SK-N-SH treated with all-trans-retinoic acid at 6 μM for 48 hours (cell line): ENCODE measurements at regions not wholly inside any gene's neighbourhood (a gene's known extent, or its start where the extent isn't known, plus 50 kb on each side); places are given as distances from the start of the nearest gene placed in this dataset.

ENCODE experiments used
- ARNTL ChIP-seq: fragments of 450-650 bp; formaldehyde crosslinking; IDR thresholded peaks from 2 replicates; pipeline ENCODE4 v1.5.0; 2020; ENCODE audit warnings: low read depth, mild to moderate bottlenecking, moderate library complexity, borderline replicate concordance
- CSDC2 ChIP-seq: fragments of 250-450 bp; sonication (Bioruptor Pico); IDR thresholded peaks from 2 replicates; pipeline ENCODE4 v1.5.0; 2020; ENCODE audit warnings: mild to moderate bottlenecking, moderate library complexity
- ESRRG ChIP-seq: fragments of 250-450 bp; sonication (Bioruptor Pico); IDR thresholded peaks from 2 replicates; pipeline ENCODE4 v1.6.1; 2021; ENCODE audit warnings: mild to moderate bottlenecking
- ISL1 ChIP-seq: fragments of 250-450 bp; sonication (Bioruptor Pico); IDR thresholded peaks from 2 replicates; pipeline ENCODE4 v2.1.2; 2022; ENCODE audit warnings: mild to moderate bottlenecking, moderate library complexity
- PATZ1 ChIP-seq: fragments of 250-450 bp; sonication (Bioruptor Pico); IDR thresholded peaks from 2 replicates; pipeline ENCODE4 v1.8.0; 2020; ENCODE audit warnings: mild to moderate bottlenecking, moderate library complexity, borderline replicate concordance
- POU6F1 ChIP-seq: fragments of 250-450 bp; sonication (Bioruptor Pico); IDR thresholded peaks from 2 replicates; pipeline ENCODE4 v1.8.0; 2021; ENCODE audit warnings: low read depth, mild to moderate bottlenecking, moderate library complexity, borderline replicate concordance
- TCF4 ChIP-seq: fragments of 250-450 bp; sonication (Bioruptor Pico); IDR thresholded peaks from 2 replicates; pipeline ENCODE4 v1.8.0; 2021; ENCODE audit warnings: mild to moderate bottlenecking, moderate library complexity, borderline replicate concordance
- TSHZ2 ChIP-seq: fragments of 250-450 bp; sonication (Bioruptor Pico); IDR thresholded peaks from 2 replicates; pipeline ENCODE4 v1.5.0; 2020; ENCODE audit warnings: mild to moderate bottlenecking, moderate library complexity
- ZNF70 ChIP-seq: fragments of 450-650 bp; formaldehyde crosslinking; IDR thresholded peaks from 2 replicates; pipeline ENCODE4 v1.5.0; 2020; ENCODE audit warnings: mild to moderate bottlenecking, moderate library complexity

GRCh38 chr4:179344861-179345260 is 1902.6 kb upstream of the AGA start:
- TF ChIP-seq ARNTL (CRISPR knock-in tag) (no peak), TCF4 (CRISPR knock-in tag) (no peak), ESRRG (no peak), ISL1 (no peak), PATZ1 (CRISPR knock-in tag) (no peak), CSDC2 (CRISPR knock-in tag) (no peak), TSHZ2 (no peak), POU6F1 (CRISPR knock-in tag) (no peak), ZNF70 (no peak)
